Left renal pelvis (tissue), 4 donors: ENCODE measurements at regions not wholly inside any gene's neighbourhood (a gene's known extent, or its start where the extent isn't known, plus 50 kb on each side); places are given as distances from the start of the nearest gene placed in this dataset.
A peak's percentile ranks its signal among the peaks of the same experiment; 100 is the strongest.

ENCODE experiments used
- DNase-seq, 4 donors: peaks; one replicate each; pipeline ENCODE4 v3.0.0-alpha.2; 2013; ENCODE audit warnings: low read depth in 4 of 4, low spot score in 3 of 4

DNA sequence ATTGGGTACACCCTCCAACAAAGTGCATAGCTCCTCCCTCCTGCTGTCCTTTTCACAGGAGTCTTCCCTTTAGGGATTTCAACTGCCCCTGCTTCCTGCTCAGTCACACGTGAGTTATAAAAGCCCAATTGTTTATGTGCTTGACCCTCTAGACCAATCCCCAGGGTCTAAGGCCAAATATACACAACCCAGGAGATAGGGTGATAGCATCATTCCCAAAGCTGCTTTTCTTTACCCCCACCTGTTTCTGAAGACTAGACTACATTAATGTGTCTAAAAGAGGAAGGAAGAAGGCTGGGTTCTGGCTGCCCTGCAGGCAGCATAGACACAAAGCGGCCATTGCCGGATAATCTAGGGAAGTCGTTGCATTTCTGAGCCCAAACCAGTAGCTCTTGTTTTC lies 526.7 kb upstream of the FRG1 start:
- no peak for DNase-seq

GRCh38 chr4:189420572-189420971 lies 520.1 kb upstream of the FRG1 start:
- peak; percentile 31 to 42 (median 36) for DNase-seq

- DNase-seq: no peak
These were observed 504.5 kb upstream of the FRG1 start for GRCh38 chr4:189436207-189436606.

- no peak for DNase-seq
These were observed 500.0 kb upstream of the FRG1 start for GRCh38 chr4:189440716-189441115.

DNA sequence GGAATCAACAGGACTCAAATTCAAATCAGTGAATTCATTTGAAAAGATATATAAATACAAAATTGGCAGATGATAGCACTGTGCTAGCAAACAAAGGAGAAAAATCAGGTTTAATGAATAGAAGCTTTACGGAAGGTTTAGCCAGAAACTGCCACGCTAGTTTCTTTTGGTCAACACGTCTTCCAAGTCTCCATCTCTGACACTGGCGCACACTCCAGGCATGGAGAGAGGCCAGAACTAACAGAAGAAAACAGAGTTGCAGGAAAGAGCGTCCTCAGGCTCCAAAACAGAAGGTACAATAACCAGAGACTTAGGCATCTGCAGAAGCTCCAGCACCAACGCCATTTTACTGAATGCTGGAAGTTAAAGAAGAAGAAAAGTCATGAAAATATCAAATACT lies 497.3 kb upstream of the FRG1 start:
- no peak for DNase-seq

- DNase-seq: no peak
These were observed 495.1 kb upstream of the FRG1 start for GRCh38 chr4:189445613-189446012.

- DNase-seq: no peak
These were observed 476.9 kb upstream of the FRG1 start for GRCh38 chr4:189463734-189464133.

GRCh38 chr4:189494407-189494806 lies 446.3 kb upstream of the FRG1 start:
- no peak for DNase-seq

- no peak for DNase-seq
These were observed 443.2 kb upstream of the FRG1 start for GRCh38 chr4:189497516-189497915.

GRCh38 chr4:189497996-189498395 lies 442.7 kb upstream of the FRG1 start:
- DNase-seq: no peak

GRCh38 chr4:189498457-189498856 lies 442.2 kb upstream of the FRG1 start:
- no peak for DNase-seq

DNA sequence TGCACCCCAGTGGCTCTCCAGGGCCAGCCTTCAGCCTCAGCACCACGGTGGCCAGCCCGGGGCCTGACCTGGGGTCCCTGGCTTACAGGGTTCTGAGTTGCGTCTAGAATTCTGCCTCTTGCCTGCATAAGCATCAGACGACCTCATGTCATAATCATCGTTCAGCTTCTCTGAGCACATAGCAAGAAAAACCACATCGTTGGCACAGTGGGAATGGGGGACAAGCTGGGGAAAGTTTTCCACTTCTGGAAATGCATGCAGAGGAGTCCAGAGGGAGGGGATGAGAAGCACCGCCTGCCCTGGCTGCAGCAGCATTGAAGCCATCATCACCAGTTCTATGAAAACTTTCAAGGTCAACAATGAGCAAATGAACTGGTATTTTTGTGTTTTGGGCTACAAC lies 441.0 kb upstream of the FRG1 start:
- DNase-seq: no peak

GRCh38 chr4:189500970-189501369 lies 439.7 kb upstream of the FRG1 start:
- no peak for DNase-seq

- no peak for DNase-seq
These were observed 437.7 kb upstream of the FRG1 start for GRCh38 chr4:189502841-189503435.

- DNase-seq: no peak
These were observed 436.5 kb upstream of the FRG1 start for GRCh38 chr4:189504220-189504619.

GRCh38 chr4:189505380-189505779 lies 435.3 kb upstream of the FRG1 start:
- DNase-seq: no peak

DNA sequence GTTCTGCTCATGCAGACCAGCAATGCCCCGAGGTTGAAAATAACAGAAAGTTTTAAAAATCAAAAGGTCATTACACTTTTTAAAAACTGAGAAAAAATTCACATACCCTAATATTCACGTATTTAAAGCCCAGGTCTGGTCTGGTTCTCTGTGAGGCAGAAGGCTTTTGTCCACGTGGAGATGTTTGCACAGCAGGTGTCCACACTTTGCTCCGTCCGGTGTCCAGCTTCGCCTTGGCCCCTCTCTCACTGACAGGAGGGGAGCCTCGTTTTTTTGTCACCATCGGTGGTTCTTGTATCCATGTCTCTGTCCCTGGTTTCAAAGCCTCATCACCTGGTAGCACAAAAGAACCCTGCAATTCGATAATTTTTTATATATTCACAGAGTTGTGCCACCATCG lies 434.6 kb upstream of the FRG1 start:
- no peak for DNase-seq

GRCh38 chr4:189507060-189507459 lies 433.6 kb upstream of the FRG1 start:
- DNase-seq: no peak

- DNase-seq: no peak
These were observed 430.1 kb upstream of the FRG1 start for GRCh38 chr4:189510601-189511000.

GRCh38 chr4:189511581-189511980 lies 429.1 kb upstream of the FRG1 start:
- no peak for DNase-seq

GRCh38 chr4:189513421-189513820 lies 427.3 kb upstream of the FRG1 start:
- DNase-seq: no peak

- no peak for DNase-seq
These were observed 426.5 kb upstream of the FRG1 start for GRCh38 chr4:189514209-189514608.

DNA sequence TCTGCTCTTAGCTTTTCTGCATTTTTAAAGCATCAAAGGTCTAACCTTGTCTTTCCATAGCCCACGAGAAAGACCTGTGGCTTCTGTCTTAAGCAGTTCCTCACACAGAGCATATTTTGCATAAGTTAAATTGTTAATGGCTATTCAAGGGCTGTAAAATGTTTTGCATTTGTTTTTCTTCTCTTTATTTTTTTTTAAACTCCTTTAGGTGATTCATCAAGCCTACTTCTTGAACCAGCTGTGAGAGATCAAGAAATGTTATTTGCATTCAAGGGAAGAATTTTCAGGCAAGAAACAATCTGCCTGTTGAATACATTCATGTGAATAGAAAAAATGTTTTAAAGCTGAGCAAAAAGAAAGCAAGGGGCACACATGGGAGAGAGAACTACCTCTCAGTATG lies 423.8 kb upstream of the FRG1 start:
- no peak for DNase-seq
